Esophagus squamous epithelium (tissue), 5 donors: ENCODE measurements at regions not wholly inside any gene's neighbourhood (a gene's known extent, or its start where the extent isn't known, plus 50 kb on each side); places are given as distances from the start of the nearest gene placed in this dataset.

Experiments used
- DNase-seq: peaks from one replicate; lab custom pipeline; 2025; lab: John Stamatoyannopoulos, UW
- H3K27ac ChIP-seq, 4 donors: fragments of 200-600 bp; sonication (generic); one replicate each; pipeline ENCODE4 v1.5.1; 2016 to 2019; ENCODE audit warnings: mild to moderate bottlenecking in 1 of 4
- H3K27me3 ChIP-seq, 4 donors: fragments of 200-600 bp; sonication (generic); 1 replicate in 3 of 4; 2 replicates in 1 of 4; pipeline versions ENCODE4 v1.5.1 to v1.6.0; 2017 to 2021; ENCODE audit warnings: antibody characterized with exemption in 1 of 4
- H3K36me3 ChIP-seq, 3 donors: fragments of 200-600 bp; sonication (generic); one replicate each; pipeline ENCODE4 v1.5.1; 2016 to 2019
- H3K4me1 ChIP-seq, 3 donors: fragments of 200-600 bp; sonication (generic); one replicate each; pipeline ENCODE4 v1.5.1; 2017 to 2019
- H3K4me3 ChIP-seq, 4 donors: fragments of 200-600 bp; sonication (generic); 1 replicate in 3 of 4; 2 replicates in 1 of 4; pipeline ENCODE4 v1.5.1; 2016 to 2019; ENCODE audit warnings: mild to moderate bottlenecking in 2 of 4, moderate library complexity in 1 of 4
- H3K9me3 ChIP-seq, 3 donors: fragments of 200-600 bp; sonication (generic); one replicate each; pipeline ENCODE4 v1.5.1; 2016 to 2019
- POLR2A ChIP-seq, 4 donors: fragments of 450-650 bp; IDR thresholded peaks; one replicate each; pipeline ENCODE4 v1.6.1; 2017; ENCODE audit warnings: antibody characterized with exemption in 4 of 4, mild to moderate bottlenecking in 4 of 4, moderate library complexity in 3 of 4
- WGBS, 2 donors: methylation state at CpG; one replicate each; pipeline ENCODE4 v1.1.5; 2018; 5-methylcytosine and 5-hydroxymethylcytosine counted together
- intact Hi-C: fragments of 100-400 bp; cut with DNase I; formaldehyde crosslinking; loops from one replicate; pipeline ENCODE4 v1.15.0; 2022
- TF ChIP-seq, protein P1 (sequence below), 6 experiments: fragments of 450-650 bp in 4 of 6; fragments of 200-600 bp in 2 of 6; sonication (generic) in 2 of 6; IDR thresholded peaks; one replicate each; pipeline ENCODE4 v1.5.1; 2016 to 2019; ENCODE audit warnings: antibody characterized with exemption in 6 of 6, mild to moderate bottlenecking in 4 of 6, moderate library complexity in 4 of 6
- donor health status: DM: yes; HTN: yes; CAD: no.

DNA sequence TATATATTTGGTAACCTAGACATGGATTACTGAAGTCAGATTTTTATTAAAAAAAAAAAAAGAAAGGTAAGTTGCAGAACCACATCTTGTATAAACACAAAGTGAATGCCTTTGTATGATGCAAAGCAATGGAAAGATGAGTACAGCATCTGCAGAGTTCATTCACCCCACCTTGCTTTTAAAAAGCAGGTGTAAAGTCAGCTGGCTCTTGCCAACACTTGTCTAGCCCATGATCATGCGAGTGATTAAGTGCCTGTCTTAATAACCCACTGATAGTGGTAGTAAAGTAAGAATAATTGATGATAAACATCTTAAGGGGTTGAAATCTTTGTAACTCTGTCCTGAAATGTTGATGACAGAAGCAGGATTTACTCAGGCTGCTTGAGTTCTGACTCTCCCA, 710.4 kb downstream of the EFNB2 start:
- no peaks in the 10 kb centered on the region for H3K27me3 ChIP-seq
- intact Hi-C loops: no loop called here
- H3K9me3 ChIP-seq: no peaks in the 10 kb centered on the region
- no peak overlapping the region for H3K4me3 ChIP-seq
- no peaks in the 10 kb centered on the region for H3K36me3 ChIP-seq
- no peak for DNase-seq
- 46 to 56% methylated on average over 1 of the region's 1 CpG for WGBS, 2 donors
- TF ChIP-seq, protein P1, sequence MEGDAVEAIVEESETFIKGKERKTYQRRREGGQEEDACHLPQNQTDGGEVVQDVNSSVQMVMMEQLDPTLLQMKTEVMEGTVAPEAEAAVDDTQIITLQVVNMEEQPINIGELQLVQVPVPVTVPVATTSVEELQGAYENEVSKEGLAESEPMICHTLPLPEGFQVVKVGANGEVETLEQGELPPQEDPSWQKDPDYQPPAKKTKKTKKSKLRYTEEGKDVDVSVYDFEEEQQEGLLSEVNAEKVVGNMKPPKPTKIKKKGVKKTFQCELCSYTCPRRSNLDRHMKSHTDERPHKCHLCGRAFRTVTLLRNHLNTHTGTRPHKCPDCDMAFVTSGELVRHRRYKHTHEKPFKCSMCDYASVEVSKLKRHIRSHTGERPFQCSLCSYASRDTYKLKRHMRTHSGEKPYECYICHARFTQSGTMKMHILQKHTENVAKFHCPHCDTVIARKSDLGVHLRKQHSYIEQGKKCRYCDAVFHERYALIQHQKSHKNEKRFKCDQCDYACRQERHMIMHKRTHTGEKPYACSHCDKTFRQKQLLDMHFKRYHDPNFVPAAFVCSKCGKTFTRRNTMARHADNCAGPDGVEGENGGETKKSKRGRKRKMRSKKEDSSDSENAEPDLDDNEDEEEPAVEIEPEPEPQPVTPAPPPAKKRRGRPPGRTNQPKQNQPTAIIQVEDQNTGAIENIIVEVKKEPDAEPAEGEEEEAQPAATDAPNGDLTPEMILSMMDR (IDR thresholded peaks at IDR 0.05): no peak
- no peak for TF ChIP-seq POLR2A (IDR thresholded peaks at IDR 0.05)
- H3K4me1 ChIP-seq: peaks cover 0 to 5% (median 0%) of the 10 kb centered on the region in 3 donors
- H3K27ac ChIP-seq: no peak overlapping the region

DNA sequence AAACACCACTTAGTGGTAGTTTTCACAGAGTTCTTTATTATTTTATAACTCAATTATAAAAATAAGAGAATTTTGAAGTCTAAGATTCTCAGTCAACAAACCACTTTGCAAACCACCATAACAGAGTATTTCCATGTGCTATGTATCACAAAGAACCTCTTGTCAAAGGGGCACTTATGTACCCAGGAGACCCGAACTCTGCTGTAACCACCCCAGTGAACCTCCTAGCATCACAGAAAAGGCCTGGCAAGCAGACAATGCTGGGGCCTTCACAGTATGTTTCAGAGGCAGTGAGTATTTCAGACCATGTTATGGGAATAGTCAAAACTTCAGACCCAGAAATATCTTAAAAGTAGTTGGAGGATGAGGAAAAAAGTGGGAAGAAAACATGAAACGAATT, 714.1 kb downstream of the EFNB2 start:
- TF ChIP-seq, protein P1 (IDR thresholded peaks at IDR 0.05): no peak
- TF ChIP-seq POLR2A (IDR thresholded peaks at IDR 0.05): no peak

DNA sequence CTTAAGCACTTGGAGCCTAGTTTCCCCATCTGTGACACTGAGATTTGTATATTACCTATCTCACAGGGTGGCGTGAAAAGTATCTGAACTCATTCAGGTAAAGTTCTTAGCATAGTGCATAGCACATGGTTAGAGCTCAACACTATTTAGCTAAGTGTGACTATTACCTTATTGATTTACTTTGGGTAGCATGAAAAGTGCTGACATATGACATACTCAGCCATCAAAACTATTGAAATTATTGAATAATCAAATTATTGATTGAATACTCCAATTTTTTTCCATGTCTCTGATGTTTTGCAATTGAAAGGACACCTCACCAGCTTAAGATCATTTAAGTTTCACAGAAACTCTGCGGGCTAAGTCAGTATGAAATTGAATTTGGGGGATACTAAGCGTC, 715.0 kb downstream of the EFNB2 start:
- intact Hi-C loops: no loop called here
- Histone ChIP-seq H3K4me3 (no peak overlapping the region), H3K36me3 (no peaks in the 10 kb centered on the region), H3K9me3 (no peaks in the 10 kb centered on the region), H3K4me1 (peaks cover 0 to 17% (median 0%) of the 10 kb centered on the region in 3 donors), H3K27ac (no peak overlapping the region), H3K27me3 (no peaks in the 10 kb centered on the region)
- WGBS, 2 donors: 58 to 77% methylated on average over 3 of the region's 3 CpGs
- no peak for DNase-seq
- TF ChIP-seq, protein P1 (IDR thresholded peaks at IDR 0.05): no peak
- no peak for TF ChIP-seq POLR2A (IDR thresholded peaks at IDR 0.05)

More for the DNA sequence above, 714.1 kb downstream of the EFNB2 start:
- DNase-seq: no peak
- intact Hi-C loops: no loop called here
- Histone ChIP-seq H3K27ac (no peak overlapping the region), H3K4me1 (peaks cover 0 to 17% (median 0%) of the 10 kb centered on the region in 3 donors), H3K4me3 (no peak overlapping the region), H3K27me3 (no peaks in the 10 kb centered on the region), H3K36me3 (no peaks in the 10 kb centered on the region), H3K9me3 (no peaks in the 10 kb centered on the region)
- 72 to 80% methylated on average over 2 of the region's 2 CpGs for WGBS, 2 donors

DNA sequence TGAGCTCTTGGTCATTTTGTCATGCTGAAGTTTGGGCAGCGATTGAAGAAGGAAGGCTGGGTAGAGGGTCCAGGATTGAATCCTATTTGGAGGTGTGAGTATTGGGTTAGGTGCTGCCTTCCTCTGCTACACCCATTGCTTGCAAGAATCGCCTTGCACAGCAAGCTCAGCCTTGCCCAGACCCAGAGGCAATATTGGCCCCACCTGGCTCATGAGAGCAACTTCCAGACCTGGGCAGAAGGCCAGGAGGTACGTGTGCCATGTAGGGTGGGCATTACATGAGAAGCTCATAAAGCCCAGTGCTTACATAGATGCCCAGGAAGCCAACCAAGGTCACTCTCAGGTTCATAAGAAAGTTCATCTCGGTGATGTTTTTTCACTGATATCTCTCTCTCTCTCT, 718.0 kb downstream of the EFNB2 start:
- H3K4me1 ChIP-seq: peaks cover 0 to 19% (median 0%) of the 10 kb centered on the region in 3 donors
- TF ChIP-seq, protein P1 (IDR thresholded peaks at IDR 0.05): no peak
- TF ChIP-seq POLR2A (IDR thresholded peaks at IDR 0.05): no peak
- WGBS, 2 donors: 46 to 72% methylated on average over 3 to 4 of the region's 4 CpGs
- no peak overlapping the region for H3K27ac ChIP-seq
- no peaks in the 10 kb centered on the region for H3K36me3 ChIP-seq
- H3K4me3 ChIP-seq: no peak overlapping the region
- H3K27me3 ChIP-seq: no peaks in the 10 kb centered on the region
- no peak for DNase-seq
- intact Hi-C loops: no loop called here
- H3K9me3 ChIP-seq: no peaks in the 10 kb centered on the region

DNA sequence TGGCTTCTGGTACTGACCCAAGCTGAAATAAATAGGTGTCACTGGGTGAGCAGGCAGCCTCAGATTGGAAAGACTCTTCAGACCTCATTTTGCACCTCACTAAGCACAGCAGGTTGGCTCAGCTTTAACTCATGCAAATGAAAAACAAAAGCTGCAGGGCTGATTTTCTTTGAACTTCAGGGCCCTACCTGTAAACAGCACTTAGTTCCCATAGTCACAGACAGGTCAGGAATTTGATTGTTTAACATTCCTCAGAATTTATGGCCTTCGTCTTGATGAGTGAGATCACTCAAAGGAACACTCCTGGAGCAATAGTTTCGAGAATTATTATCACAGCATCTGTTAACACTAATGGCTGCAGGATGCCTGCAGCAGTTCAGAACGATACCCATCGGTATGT, 718.5 kb downstream of the EFNB2 start:
- intact Hi-C loops: no loop called here
- H3K9me3 ChIP-seq: no peaks in the 10 kb centered on the region
- H3K27me3 ChIP-seq: no peaks in the 10 kb centered on the region
- 56 to 64% methylated on average over 4 of the region's 4 CpGs for WGBS, 2 donors
- peaks cover 0 to 19% (median 0%) of the 10 kb centered on the region in 3 donors for H3K4me1 ChIP-seq
- no peak for TF ChIP-seq POLR2A (IDR thresholded peaks at IDR 0.05)
- TF ChIP-seq, protein P1 (IDR thresholded peaks at IDR 0.05): no peak
- H3K4me3 ChIP-seq: no peak overlapping the region
- DNase-seq: no peak
- no peak overlapping the region for H3K27ac ChIP-seq
- H3K36me3 ChIP-seq: no peaks in the 10 kb centered on the region
